CD4-positive, alpha-beta T cell (primary cell): ENCODE measurements at regions not wholly inside any gene's neighbourhood (a gene's known extent, or its start where the extent isn't known, plus 50 kb on each side); places are given as distances from the start of the nearest gene placed in this dataset.

Experiments
- ATAC-seq: fragments of 200-7000 bp; cut with Tn5 transposase; one replicate; pipeline ENCODE4 v1.10.0; 2022; ENCODE audit warnings: mild to moderate bottlenecking; ENCODE audit not compliant: poor library complexity
- CTCF ChIA-PET: fragments of 350-600 bp; sonication (Branson Sonifier 250); formaldehyde crosslinking; loops from one replicate; lab custom pipeline; 2021; ENCODE audit warnings: antibody characterized with exemption, inconsistent platforms; lab: Charles Lee
- POLR2A ChIA-PET: fragments of 350-600 bp; sonication (Branson Sonifier 250); formaldehyde crosslinking; loops from one replicate; lab custom pipeline; 2021; ENCODE audit warnings: antibody characterized with exemption, inconsistent platforms; lab: Charles Lee
- DNase-seq, 14 experiments: peaks; one replicate each; pipeline ENCODE4 v3.0.0-alpha.2; 2013 to 2020; ENCODE audit warnings: mixed read lengths in 2 of 14
- H3K27ac ChIP-seq, 2 donors: one replicate each; pipeline versions ENCODE4 v1.5.1 to v1.7.0; 2013; ENCODE audit warnings: low read length in 2 of 2, low read depth in 1 of 2, mild to moderate bottlenecking in 1 of 2
- H3K27me3 ChIP-seq, 2 experiments: 1 replicate in 1 of 2; 2 replicates in 1 of 2; pipeline versions ENCODE4 v1.6.1 to v1.7.0; 2013; ENCODE audit warnings: low read length in 2 of 2, control low read depth in 1 of 2, mild to moderate bottlenecking in 1 of 2, moderate library complexity in 1 of 2; ENCODE audit not compliant: insufficient read depth in 2 of 2, control insufficient read depth in 1 of 2
- H3K36me3 ChIP-seq: one replicate; pipeline ENCODE4 v1.6.1; 2013; ENCODE audit warnings: low read length, control low read depth; ENCODE audit not compliant: insufficient read depth
- H3K4me1 ChIP-seq: one replicate; pipeline ENCODE4 v1.6.1; 2013; ENCODE audit warnings: low read length, control low read depth; ENCODE audit not compliant: insufficient read depth
- H3K4me3 ChIP-seq: one replicate; pipeline ENCODE4 v1.5.1; 2013; ENCODE audit warnings: mild to moderate bottlenecking, low read length, moderate library complexity
- H3K9me3 ChIP-seq, 2 experiments: 1 replicate in 1 of 2; 2 replicates in 1 of 2; pipeline versions ENCODE4 v1.6.1 to v1.7.0; 2013; ENCODE audit warnings: low read length in 2 of 2, mild to moderate bottlenecking in 2 of 2, control low read depth in 1 of 2, moderate library complexity in 1 of 2; ENCODE audit not compliant: control insufficient read depth in 1 of 2, insufficient read depth in 1 of 2
- H3K27ac Mint-ChIP-seq: one replicate; pipeline ENCODE4 v1.8.0; 2020; ENCODE audit warnings: mixed read lengths
- H3K27me3 Mint-ChIP-seq: one replicate; pipeline ENCODE4 v1.8.0; 2021; ENCODE audit warnings: mixed read lengths
- H3K36me3 Mint-ChIP-seq: one replicate; pipeline ENCODE4 v1.8.0; 2021; ENCODE audit warnings: low read depth, mixed read lengths
- H3K4me1 Mint-ChIP-seq: one replicate; pipeline ENCODE4 v1.8.0; 2021; ENCODE audit warnings: low read depth, mixed read lengths
- H3K4me3 Mint-ChIP-seq: one replicate; pipeline ENCODE4 v1.8.0; 2020; ENCODE audit warnings: mild to moderate bottlenecking, mixed read lengths
- H3K9me3 Mint-ChIP-seq: one replicate; pipeline ENCODE4 v1.8.0; 2020; ENCODE audit warnings: mixed read lengths
- intact Hi-C, 2 experiments: fragments of 100-400 bp; cut with DNase I in 1 of 2; cut with micrococcal nuclease in 1 of 2; formaldehyde crosslinking; loops; one replicate each; pipeline versions ENCODE4 v1.15.1 to v1.9.0; 2023 to 2025; cut with DNase I, micrococcal nuclease
- TF ChIP-seq, protein P1 (sequence below): fragments of 200-600 bp; IDR thresholded peaks from one replicate; pipeline ENCODE4 v1.8.0; 2022; ENCODE audit warnings: antibody characterized with exemption, mild to moderate bottlenecking

DNA sequence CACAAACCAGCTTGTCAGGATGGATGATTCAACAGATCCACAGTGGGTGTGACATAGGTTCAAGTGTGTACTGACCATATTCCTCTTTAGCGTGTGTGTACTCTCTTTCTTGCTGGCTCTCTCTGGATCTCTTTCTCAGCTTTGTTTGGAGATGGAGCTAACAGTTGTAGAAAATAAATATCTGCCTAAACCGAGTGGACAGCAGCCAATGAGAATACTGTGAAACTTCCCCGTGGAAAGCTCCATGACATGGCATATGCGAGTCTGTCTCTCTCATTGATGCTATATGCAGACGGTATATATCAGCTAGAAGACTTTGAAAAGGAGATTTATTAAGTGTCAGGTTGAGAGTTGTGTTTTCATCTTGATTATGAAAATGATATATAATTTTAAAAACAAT, 406.5 kb upstream of the SUCLG2 start:
- H3K4me1 ChIP-seq: peaks cover 30% of the 10 kb centered on the region
- H3K27ac Mint-ChIP-seq: no peak overlapping the region
- intact Hi-C loops: no loop called here
- TF ChIP-seq, protein P1, sequence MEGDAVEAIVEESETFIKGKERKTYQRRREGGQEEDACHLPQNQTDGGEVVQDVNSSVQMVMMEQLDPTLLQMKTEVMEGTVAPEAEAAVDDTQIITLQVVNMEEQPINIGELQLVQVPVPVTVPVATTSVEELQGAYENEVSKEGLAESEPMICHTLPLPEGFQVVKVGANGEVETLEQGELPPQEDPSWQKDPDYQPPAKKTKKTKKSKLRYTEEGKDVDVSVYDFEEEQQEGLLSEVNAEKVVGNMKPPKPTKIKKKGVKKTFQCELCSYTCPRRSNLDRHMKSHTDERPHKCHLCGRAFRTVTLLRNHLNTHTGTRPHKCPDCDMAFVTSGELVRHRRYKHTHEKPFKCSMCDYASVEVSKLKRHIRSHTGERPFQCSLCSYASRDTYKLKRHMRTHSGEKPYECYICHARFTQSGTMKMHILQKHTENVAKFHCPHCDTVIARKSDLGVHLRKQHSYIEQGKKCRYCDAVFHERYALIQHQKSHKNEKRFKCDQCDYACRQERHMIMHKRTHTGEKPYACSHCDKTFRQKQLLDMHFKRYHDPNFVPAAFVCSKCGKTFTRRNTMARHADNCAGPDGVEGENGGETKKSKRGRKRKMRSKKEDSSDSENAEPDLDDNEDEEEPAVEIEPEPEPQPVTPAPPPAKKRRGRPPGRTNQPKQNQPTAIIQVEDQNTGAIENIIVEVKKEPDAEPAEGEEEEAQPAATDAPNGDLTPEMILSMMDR: no peak
- no peaks in the 10 kb centered on the region for H3K9me3 Mint-ChIP-seq
- ATAC-seq: no peak
- H3K4me3 Mint-ChIP-seq: no peak overlapping the region
- no peak for DNase-seq
- peaks cover 64% of the 10 kb centered on the region for H3K4me1 Mint-ChIP-seq
- no peaks in the 10 kb centered on the region for H3K9me3 ChIP-seq
- ChIA-PET POLR2A (no interaction called here), CTCF (no interaction called here)
- no peaks in the 10 kb centered on the region for H3K27me3 Mint-ChIP-seq
- no peak overlapping the region for H3K27ac ChIP-seq
- H3K36me3 ChIP-seq: no peaks in the 10 kb centered on the region
- no peaks in the 10 kb centered on the region for H3K36me3 Mint-ChIP-seq
- H3K27me3 ChIP-seq: no peaks in the 10 kb centered on the region
- no peak overlapping the region for H3K4me3 ChIP-seq

DNA sequence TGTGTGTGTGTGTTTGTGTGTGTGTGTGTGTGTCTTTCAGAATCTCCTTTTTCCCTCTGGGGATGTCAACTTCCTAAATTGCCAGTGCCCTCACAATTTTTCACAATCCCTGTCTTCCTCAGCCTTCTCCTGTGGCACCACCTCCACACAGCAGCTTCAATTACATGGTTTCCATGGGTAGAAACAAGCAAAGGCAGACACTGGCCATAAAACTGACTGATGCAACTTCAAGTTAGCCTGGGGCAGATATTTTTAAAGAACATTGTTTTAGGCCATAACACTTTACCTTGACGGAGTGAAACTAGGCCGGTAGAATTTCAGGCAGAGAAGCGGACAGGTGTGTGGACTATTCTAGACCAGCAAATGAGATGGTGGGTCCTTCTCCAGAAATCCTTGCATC, 405.8 kb upstream of the SUCLG2 start:
- H3K27ac ChIP-seq: no peak overlapping the region
- no peaks in the 10 kb centered on the region for H3K27me3 Mint-ChIP-seq
- H3K36me3 Mint-ChIP-seq: no peaks in the 10 kb centered on the region
- H3K4me1 ChIP-seq: peaks cover 30% of the 10 kb centered on the region
- ChIA-PET POLR2A (no interaction called here), CTCF (no interaction called here)
- H3K4me3 ChIP-seq: no peak overlapping the region
- ATAC-seq (no peak), DNase-seq (no peak)
- no peaks in the 10 kb centered on the region for H3K9me3 ChIP-seq
- TF ChIP-seq, protein P1: no peak
- H3K4me1 Mint-ChIP-seq: peaks cover 71% of the 10 kb centered on the region
- no peak overlapping the region for H3K4me3 Mint-ChIP-seq
- no peak overlapping the region for H3K27ac Mint-ChIP-seq
- intact Hi-C loops: no loop called here
- no peaks in the 10 kb centered on the region for H3K27me3 ChIP-seq
- no peaks in the 10 kb centered on the region for H3K36me3 ChIP-seq
- no peaks in the 10 kb centered on the region for H3K9me3 Mint-ChIP-seq

DNA sequence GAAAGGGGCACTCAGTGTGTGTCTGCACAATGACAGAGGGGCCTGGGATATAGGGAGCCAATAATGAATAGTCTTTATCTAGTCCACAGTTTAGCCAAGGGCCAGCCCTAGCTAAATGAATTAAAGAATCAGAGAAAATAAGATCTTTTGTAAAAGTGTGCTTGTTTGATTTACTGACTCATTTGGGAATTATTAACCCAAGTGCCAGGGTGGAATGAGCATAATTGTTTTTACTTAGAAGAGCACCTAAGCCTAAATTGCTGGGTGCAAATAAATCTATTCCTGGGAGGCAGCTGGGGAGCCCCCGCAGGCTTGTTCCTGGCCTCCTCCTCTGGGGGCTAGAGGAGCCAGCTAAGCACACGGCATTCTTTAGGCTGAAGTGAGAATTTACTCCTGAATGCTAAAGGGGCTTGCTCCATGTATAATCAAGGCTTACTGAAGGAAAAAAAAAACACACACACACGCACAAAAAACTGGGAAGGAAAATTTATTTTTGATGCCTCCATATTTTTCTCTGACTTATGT, 405.3 kb upstream of the SUCLG2 start:
- CTCF ChIA-PET: no interaction called here
- H3K4me3 Mint-ChIP-seq: peak overlapping the region; percentile 31
- no peaks in the 10 kb centered on the region for H3K27me3 Mint-ChIP-seq
- no peaks in the 10 kb centered on the region for H3K9me3 Mint-ChIP-seq
- H3K4me1 ChIP-seq: peaks cover 30% of the 10 kb centered on the region
- POLR2A ChIA-PET: interaction anchor here (0.6 kb wide), 1 partner anchor 12 kb away, joined by 3 read pairs; no protein-coding TSS in a partner anchor
- H3K9me3 ChIP-seq: no peaks in the 10 kb centered on the region
- peaks cover 76% of the 10 kb centered on the region for H3K4me1 Mint-ChIP-seq
- no peaks in the 10 kb centered on the region for H3K27me3 ChIP-seq
- DNase-seq (no peak), ATAC-seq (no peak)
- intact Hi-C loops: loop anchor here in 1 of 2 experiments (5.0 kb wide), 1 partner anchor 52 kb away; no protein-coding TSS in a partner anchor
- H3K27ac Mint-ChIP-seq: no peak overlapping the region
- TF ChIP-seq, protein P1: no peak
- H3K27ac ChIP-seq: no peak overlapping the region
- no peak overlapping the region for H3K4me3 ChIP-seq
- H3K36me3 ChIP-seq: no peaks in the 10 kb centered on the region
- no peaks in the 10 kb centered on the region for H3K36me3 Mint-ChIP-seq
